Activated B cell treated with CpG ODN at 0.5 μM for 24 hours (primary cell): ENCODE measurements at regions not wholly inside any gene's neighbourhood (a gene's known extent, or its start where the extent isn't known, plus 50 kb on each side); places are given as distances from the start of the nearest gene placed in this dataset.

Source experiments
- ATAC-seq: fragments of 200-7000 bp; cut with Tn5 transposase; one replicate; pipeline ENCODE4 v1.10.0; 2021; ENCODE audit warnings: low read depth, mild to moderate bottlenecking, moderate library complexity
- CTCF ChIA-PET: fragments of 350-600 bp; sonication (Branson Sonifier 250); formaldehyde crosslinking; loops from one replicate; lab custom pipeline; 2021; ENCODE audit warnings: antibody characterized with exemption; lab: Charles Lee
- POLR2A ChIA-PET: fragments of 350-600 bp; sonication (Branson Sonifier 250); formaldehyde crosslinking; loops from one replicate; lab custom pipeline; 2021; ENCODE audit warnings: antibody characterized with exemption; lab: Charles Lee
- DNase-seq: peaks from one replicate; pipeline ENCODE4 v3.0.0; 2022
- H3K27ac Mint-ChIP-seq: one replicate; pipeline ENCODE4 v1.8.0; 2020; ENCODE audit warnings: mixed read lengths
- H3K27me3 Mint-ChIP-seq: one replicate; pipeline ENCODE4 v1.8.0; 2021; ENCODE audit warnings: mixed read lengths
- H3K36me3 Mint-ChIP-seq: one replicate; pipeline ENCODE4 v1.8.0; 2021; ENCODE audit warnings: low read depth, mixed read lengths
- H3K4me1 Mint-ChIP-seq: one replicate; pipeline ENCODE4 v1.8.0; 2021; ENCODE audit warnings: mixed read lengths
- H3K4me3 Mint-ChIP-seq: one replicate; pipeline ENCODE4 v1.8.0; 2020; ENCODE audit warnings: mild to moderate bottlenecking, mixed read lengths
- H3K9me3 Mint-ChIP-seq: one replicate; pipeline ENCODE4 v1.8.0; 2020; ENCODE audit warnings: mixed read lengths
- intact Hi-C: fragments of 100-400 bp; cut with micrococcal nuclease; formaldehyde crosslinking; loops from one replicate; pipeline ENCODE4 v1.15.1; 2024
- TF ChIP-seq, protein P1 (sequence below): fragments of 200-600 bp; IDR thresholded peaks from one replicate; pipeline ENCODE4 v1.8.0; 2022; ENCODE audit warnings: antibody characterized with exemption, mild to moderate bottlenecking

DNA sequence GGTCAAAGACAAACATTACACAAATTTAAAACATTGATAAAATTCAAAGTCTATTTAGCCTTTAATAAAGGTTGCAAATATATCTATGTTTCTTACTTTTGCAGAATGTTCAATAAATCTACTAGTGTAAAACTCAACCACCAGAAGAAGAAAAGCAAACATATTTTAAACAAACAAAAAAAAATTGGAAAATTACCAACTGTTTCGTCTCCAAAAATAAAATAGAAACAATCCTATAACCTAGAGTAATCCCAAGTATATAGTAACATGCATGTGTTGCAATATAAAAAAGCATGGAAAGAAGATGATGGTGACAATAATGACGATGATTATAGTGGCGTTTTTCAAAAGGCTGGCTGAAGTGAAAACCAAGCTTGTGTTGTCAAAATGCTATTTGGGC, 86.0 kb upstream of the PAPPA start:
- no peaks in the 10 kb centered on the region for H3K36me3 Mint-ChIP-seq
- TF ChIP-seq, protein P1, sequence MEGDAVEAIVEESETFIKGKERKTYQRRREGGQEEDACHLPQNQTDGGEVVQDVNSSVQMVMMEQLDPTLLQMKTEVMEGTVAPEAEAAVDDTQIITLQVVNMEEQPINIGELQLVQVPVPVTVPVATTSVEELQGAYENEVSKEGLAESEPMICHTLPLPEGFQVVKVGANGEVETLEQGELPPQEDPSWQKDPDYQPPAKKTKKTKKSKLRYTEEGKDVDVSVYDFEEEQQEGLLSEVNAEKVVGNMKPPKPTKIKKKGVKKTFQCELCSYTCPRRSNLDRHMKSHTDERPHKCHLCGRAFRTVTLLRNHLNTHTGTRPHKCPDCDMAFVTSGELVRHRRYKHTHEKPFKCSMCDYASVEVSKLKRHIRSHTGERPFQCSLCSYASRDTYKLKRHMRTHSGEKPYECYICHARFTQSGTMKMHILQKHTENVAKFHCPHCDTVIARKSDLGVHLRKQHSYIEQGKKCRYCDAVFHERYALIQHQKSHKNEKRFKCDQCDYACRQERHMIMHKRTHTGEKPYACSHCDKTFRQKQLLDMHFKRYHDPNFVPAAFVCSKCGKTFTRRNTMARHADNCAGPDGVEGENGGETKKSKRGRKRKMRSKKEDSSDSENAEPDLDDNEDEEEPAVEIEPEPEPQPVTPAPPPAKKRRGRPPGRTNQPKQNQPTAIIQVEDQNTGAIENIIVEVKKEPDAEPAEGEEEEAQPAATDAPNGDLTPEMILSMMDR = no peak
- POLR2A ChIA-PET = no interaction called here

DNA sequence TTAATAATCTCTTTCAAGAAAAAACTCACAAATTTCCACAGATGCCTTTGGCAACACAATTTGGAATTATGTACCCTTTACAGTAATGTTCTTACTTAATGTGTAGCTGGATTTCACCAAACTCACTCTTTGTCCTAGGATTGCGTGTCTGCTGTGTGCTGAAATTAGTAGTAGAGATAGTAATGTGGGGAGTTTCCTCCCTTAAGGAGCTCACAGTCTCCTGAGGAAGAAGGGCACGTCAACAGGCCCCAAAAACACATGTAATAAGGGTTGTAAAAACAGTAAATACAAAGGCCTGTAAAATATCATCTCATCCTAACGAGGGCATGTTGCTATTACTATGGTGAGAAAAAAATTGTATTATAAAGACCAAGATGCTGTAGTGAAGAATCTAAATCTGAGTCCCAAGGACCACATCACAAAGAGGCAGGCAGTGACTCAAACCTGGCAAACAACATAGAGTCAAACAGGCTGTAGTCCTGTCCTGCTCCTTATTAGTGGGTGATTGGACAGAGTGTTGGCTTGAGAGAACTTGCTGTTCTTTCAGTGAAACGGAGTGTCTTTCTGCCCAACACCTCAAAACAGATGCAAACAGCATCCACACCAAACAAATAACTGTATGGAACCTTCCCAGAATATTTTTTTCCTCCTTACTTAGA, 83.2 kb upstream of the PAPPA start:
- Mint-ChIP-seq H3K36me3 (no peaks in the 10 kb centered on the region), H3K9me3 (no peaks in the 10 kb centered on the region), H3K27me3 (no peaks in the 10 kb centered on the region), H3K4me1 (no peaks in the 10 kb centered on the region), H3K27ac (no peak overlapping the region), H3K4me3 (no peak overlapping the region)
- CTCF ChIA-PET = no interaction called here
- intact Hi-C loops = no loop called here
- POLR2A ChIA-PET = no interaction called here
- DNase-seq (no peak), ATAC-seq (no peak)
- TF ChIP-seq, protein P1 = no peak

More for the DNA sequence above, 86.0 kb upstream of the PAPPA start:
- Mint-ChIP-seq H3K27ac (no peak overlapping the region), H3K4me3 (no peak overlapping the region), H3K27me3 (no peaks in the 10 kb centered on the region), H3K9me3 (no peaks in the 10 kb centered on the region), H3K4me1 (no peaks in the 10 kb centered on the region)
- intact Hi-C loops = no loop called here
- DNase-seq (no peak), ATAC-seq (no peak)
- CTCF ChIA-PET = no interaction called here

DNA sequence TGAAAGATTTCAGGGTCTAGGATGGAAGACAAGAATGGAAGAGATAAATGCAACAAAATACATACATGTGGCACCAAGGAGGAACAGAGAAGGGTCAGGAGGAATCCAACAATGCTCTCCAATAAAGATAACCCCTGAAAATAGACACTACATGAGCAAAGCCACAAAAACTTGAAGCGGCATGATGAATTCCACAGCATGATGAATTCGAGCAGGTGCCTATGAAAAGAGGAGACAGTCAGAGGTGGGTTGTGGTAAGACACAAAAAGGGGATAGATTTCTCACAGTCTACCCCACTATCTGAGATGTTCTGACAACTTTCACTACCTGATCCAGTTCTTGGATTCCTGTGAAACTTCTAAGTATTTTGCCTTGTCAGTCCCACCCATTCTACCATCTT, 81.5 kb upstream of the PAPPA start:
- ATAC-seq = no peak
- H3K36me3 Mint-ChIP-seq = no peaks in the 10 kb centered on the region
- no peaks in the 10 kb centered on the region for H3K27me3 Mint-ChIP-seq
- TF ChIP-seq, protein P1 = no peak
- no peak overlapping the region for H3K4me3 Mint-ChIP-seq
- ChIA-PET CTCF (no interaction called here), POLR2A (no interaction called here)
- intact Hi-C loops = no loop called here
- no peaks in the 10 kb centered on the region for H3K4me1 Mint-ChIP-seq
- DNase-seq = no peak
- no peak overlapping the region for H3K27ac Mint-ChIP-seq
- H3K9me3 Mint-ChIP-seq = no peaks in the 10 kb centered on the region

DNA sequence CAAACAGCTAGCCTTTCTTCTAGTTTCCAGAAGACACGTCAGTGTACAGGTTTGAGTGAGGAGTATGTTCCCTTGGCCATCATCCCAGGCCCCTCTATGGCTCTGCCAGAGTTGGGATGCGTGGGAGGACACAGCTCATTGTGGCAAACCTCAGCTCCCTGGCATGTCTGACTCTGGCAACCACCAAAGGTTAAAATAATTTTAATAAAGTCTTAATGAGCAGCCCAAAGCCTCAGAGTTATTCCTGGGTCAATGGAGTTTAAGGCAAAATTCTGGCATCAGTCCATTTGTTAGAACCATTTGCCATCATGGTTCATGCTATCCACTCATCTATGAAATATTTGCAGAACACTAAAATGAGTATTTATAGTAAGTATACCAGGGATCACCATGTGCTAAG, 79.8 kb upstream of the PAPPA start:
- intact Hi-C loops = no loop called here
- TF ChIP-seq, protein P1 = no peak
- H3K27me3 Mint-ChIP-seq = no peaks in the 10 kb centered on the region
- no peak overlapping the region for H3K4me3 Mint-ChIP-seq
- POLR2A ChIA-PET = no interaction called here
- ATAC-seq (no peak), DNase-seq (no peak)
- no peaks in the 10 kb centered on the region for H3K4me1 Mint-ChIP-seq
- CTCF ChIA-PET = no interaction called here
- no peaks in the 10 kb centered on the region for H3K36me3 Mint-ChIP-seq
- H3K27ac Mint-ChIP-seq = no peak overlapping the region
- no peaks in the 10 kb centered on the region for H3K9me3 Mint-ChIP-seq

DNA sequence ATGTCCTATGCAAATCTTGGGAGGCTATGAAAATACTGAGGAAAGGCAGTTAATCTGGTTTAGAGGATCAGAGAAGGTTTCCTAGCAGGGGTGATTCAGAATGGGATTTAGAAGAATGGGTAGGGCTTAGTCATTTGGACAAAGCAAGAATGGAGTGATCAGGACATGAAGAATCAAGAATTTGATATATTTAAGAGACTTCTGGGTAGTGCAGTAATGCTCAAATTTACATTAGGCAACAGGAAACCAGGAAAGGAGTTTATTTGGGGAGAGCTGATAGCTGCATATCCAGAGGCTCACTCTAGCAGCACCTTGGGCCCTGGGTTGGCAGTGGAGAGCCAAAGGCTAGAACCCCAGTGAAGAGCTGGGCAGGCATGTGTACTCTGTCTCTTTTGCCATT, 78.9 kb upstream of the PAPPA start:
- DNase-seq = no peak
- Mint-ChIP-seq H3K27ac (no peak overlapping the region), H3K4me3 (no peak overlapping the region), H3K9me3 (no peaks in the 10 kb centered on the region), H3K36me3 (no peaks in the 10 kb centered on the region), H3K27me3 (no peaks in the 10 kb centered on the region), H3K4me1 (no peaks in the 10 kb centered on the region)
- ChIA-PET CTCF (no interaction called here), POLR2A (no interaction called here)
- ATAC-seq = no peak
- TF ChIP-seq, protein P1 = no peak
- intact Hi-C loops = no loop called here
